ENCODE measurements at regions not wholly inside any gene's neighbourhood (a gene's known extent, or its start where the extent isn't known, plus 50 kb on each side); places are given as distances from the start of the nearest gene placed in this dataset.

GRCh38 chr3:11096266-11097139 is 57.8 kb upstream of the HRH1 start:
- Histone ChIP-seq H3K9ac (ENCODE audit: low read depth in 2 of 2, low read length in 2 of 2) (no peak overlapping the region), H3K9me3 (no peaks in the 10 kb centered on the region), H3K36me3 (no peaks in the 10 kb centered on the region), H3K27ac (no peak overlapping the region), H3K4me3 (peak overlapping the region; percentile 7), H3K27me3 (no peaks in the 10 kb centered on the region), H3K4me1 (no peaks in the 10 kb centered on the region)
- TF ChIP-seq CTCF (IDR thresholded peaks at IDR 0.05): no peak
- peak; percentile 38 for DNase-seq
- intact Hi-C loops (cut with DNase I): no loop called here

- H3K9me3 ChIP-seq: no peaks in the 10 kb centered on the region
- no peak overlapping the region for H3K4me3 ChIP-seq
- DNase-seq: no peak
- no peaks in the 10 kb centered on the region for H3K36me3 ChIP-seq
- no peaks in the 10 kb centered on the region for H3K27me3 ChIP-seq
- H3K4me1 ChIP-seq: no peaks in the 10 kb centered on the region
- no peak overlapping the region for H3K27ac ChIP-seq
- TF ChIP-seq CTCF (IDR thresholded peaks at IDR 0.05): no peak
- intact Hi-C loops (cut with DNase I): no loop called here
- H3K9ac ChIP-seq (ENCODE audit: low read depth in 2 of 2, low read length in 2 of 2): no peak overlapping the region
These were observed 55.0 kb upstream of the HRH1 start for GRCh38 chr3:11099306-11099705.

Measured in colonic mucosa (tissue), 4 donors.